OCI-LY7 (cell line): ENCODE measurements at regions not wholly inside any gene's neighbourhood (a gene's known extent, or its start where the extent isn't known, plus 50 kb on each side); places are given as distances from the start of the nearest gene placed in this dataset.

Source experiments
- BruUV-seq: library from RNA; stranded (reverse); fragments of 400-500 nt; replicated peaks from 2 replicates; lab custom pipeline; 2021; lab: Mats Ljungman, UMichigan
- CTCF ChIA-PET: fragments of 300-600 bp; sonication (Branson Sonifier 250); formaldehyde crosslinking; loops from one replicate; lab custom pipeline; 2022; ENCODE audit warnings: antibody characterized with exemption; ENCODE audit not compliant: unreplicated experiment; lab: Charles Lee
- POLR2A ChIA-PET: fragments of 300-600 bp; sonication (Branson Sonifier 250); formaldehyde crosslinking; loops from one replicate; lab custom pipeline; 2022; ENCODE audit warnings: antibody characterized with exemption; lab: Charles Lee
- DNase-seq: peaks from one replicate; pipeline ENCODE4 v3.0.0-alpha.2; 2015; ENCODE audit warnings: low spot score
- H2AFZ ChIP-seq: fragments of 200-600 bp; sonication (generic), shearing (Covaris generic); 2 replicates; pipeline ENCODE4 v1.6.1; 2014; ENCODE audit warnings: mild to moderate bottlenecking, antibody characterized with exemption, low read length, moderate library complexity
- H3K27ac ChIP-seq: fragments of 200-600 bp; sonication (generic); 2 replicates; pipeline ENCODE4 v1.5.1; 2014; ENCODE audit warnings: mixed run types, low read depth, mild to moderate bottlenecking, moderate library complexity, low read length, inconsistent platforms; ENCODE audit not compliant: poor library complexity, severe bottlenecking
- H3K36me3 ChIP-seq: fragments of 200-600 bp; sonication (generic); 2 replicates; pipeline ENCODE4 v1.6.1; 2014; ENCODE audit warnings: mild to moderate bottlenecking, antibody characterized with exemption, low read length, moderate library complexity, mixed read lengths; ENCODE audit not compliant: insufficient read depth
- H3K4me1 ChIP-seq: fragments of 200-600 bp; sonication (generic); 2 replicates; pipeline ENCODE4 v1.5.1; 2014; ENCODE audit warnings: mild to moderate bottlenecking, low read length; ENCODE audit not compliant: insufficient read depth, poor library complexity, severe bottlenecking
- H3K4me2 ChIP-seq: fragments of 200-600 bp; sonication (generic); 2 replicates; pipeline ENCODE4 v1.6.1; 2014; ENCODE audit warnings: mild to moderate bottlenecking, low read length
- H3K4me3 ChIP-seq: fragments of 200-600 bp; sonication (generic); 2 replicates; pipeline ENCODE4 v1.5.1; 2014; ENCODE audit warnings: mild to moderate bottlenecking, low read depth, low read length; ENCODE audit not compliant: poor library complexity, severe bottlenecking
- H3K79me2 ChIP-seq: fragments of 200-600 bp; sonication (generic); 2 replicates; pipeline ENCODE4 v1.6.1; 2016; ENCODE audit warnings: low read depth, mild to moderate bottlenecking, low read length, moderate library complexity, mixed read lengths; ENCODE audit not compliant: insufficient read depth
- H3K9me2 ChIP-seq: fragments of 200-600 bp; sonication (generic); 2 replicates; pipeline ENCODE4 v1.6.1; 2016; ENCODE audit warnings: mild to moderate bottlenecking, low read length, mixed read lengths; ENCODE audit not compliant: insufficient read depth
- H3K9me3 ChIP-seq: fragments of 200-600 bp; sonication (generic); 2 replicates; pipeline ENCODE4 v1.6.1; 2014; ENCODE audit warnings: mild to moderate bottlenecking, mixed run types, low read length, mixed read lengths
- H4K20me1 ChIP-seq: fragments of 200-600 bp; sonication (generic); 2 replicates; pipeline ENCODE4 v1.6.1; 2014; ENCODE audit warnings: mild to moderate bottlenecking, antibody characterized with exemption, low read length, moderate library complexity, mixed read lengths; ENCODE audit not compliant: insufficient read depth
- EZH2phosphoT487 ChIP-seq: fragments of 200-600 bp; sonication (generic); IDR thresholded peaks from 2 replicates; pipeline ENCODE4 v1.6.1; 2018; ENCODE audit warnings: low read depth, borderline replicate concordance, mild to moderate bottlenecking, mixed run types, antibody characterized with exemption, low read length, moderate library complexity, mixed read lengths
- intact Hi-C: fragments of 100-400 bp; cut with micrococcal nuclease; formaldehyde crosslinking; loops from one replicate; pipeline ENCODE4 v1.10.0; 2022; ENCODE audit not compliant: unreplicated experiment
- TF ChIP-seq, protein P1 (sequence below): fragments of 200-600 bp; sonication (generic); conservative IDR thresholded peaks from 2 replicates; pipeline ENCODE4 v1.5.1; 2014; ENCODE audit warnings: mild to moderate bottlenecking, antibody characterized with exemption, low read length, moderate library complexity, mixed read lengths

DNA sequence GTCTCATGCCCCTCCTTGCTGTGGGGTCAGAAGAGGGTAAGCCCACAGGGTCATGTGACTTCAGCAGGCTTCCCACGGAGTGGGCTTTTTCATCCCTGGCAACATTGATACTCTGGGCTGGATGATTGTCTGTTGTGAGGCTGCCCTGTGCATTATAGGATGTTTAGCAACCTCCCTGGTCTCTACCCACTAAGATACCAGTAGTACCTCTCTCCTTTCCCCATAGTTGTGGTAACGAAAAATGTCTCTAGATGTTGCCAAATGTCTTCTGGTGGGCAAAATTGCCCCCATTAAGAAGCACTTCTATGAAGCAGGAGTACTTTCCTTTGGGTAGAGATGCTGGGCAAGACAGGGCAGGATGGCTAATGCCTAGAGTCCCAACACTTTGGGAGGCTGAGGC, 232.5 kb upstream of the ZNF217 start:
- BruUV-seq, result no TSS peak
- CTCF ChIA-PET, result interaction anchor here (1.0 kb wide), 1 partner anchor 17 kb away, joined by 4 read pairs; no protein-coding TSS in a partner anchor
- peak overlapping the region; percentile 92 for H3K4me2 ChIP-seq

DNA sequence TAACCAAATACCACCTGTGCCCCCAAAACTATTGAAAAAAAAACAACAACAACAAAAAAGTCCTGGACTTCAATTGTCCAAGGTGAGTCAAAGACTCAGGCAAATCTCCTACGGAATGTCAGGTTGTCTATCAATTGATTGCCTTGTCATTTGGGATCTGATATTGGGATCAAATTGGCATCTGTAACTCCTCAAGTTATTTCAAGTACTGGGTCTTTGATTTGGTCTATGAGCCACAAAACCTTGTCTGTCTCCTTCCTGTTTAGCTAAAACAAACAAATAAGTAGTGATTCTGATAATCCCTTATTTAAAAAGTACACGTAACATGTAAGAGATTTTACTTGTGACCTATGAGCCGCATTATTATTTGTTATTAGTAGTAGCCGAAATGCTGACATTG, 231.6 kb upstream of the ZNF217 start:
- intact Hi-C loops, result loop anchor here (5.0 kb wide), 1 partner anchor 73 kb away; no protein-coding TSS in a partner anchor
- Histone ChIP-seq H3K79me2 (no peaks in the 10 kb centered on the region), H3K4me3 (no peak overlapping the region), H3K9me2 (no peaks in the 10 kb centered on the region), H3K4me2 (no peak overlapping the region), H3K4me1 (peaks cover 49% of the 10 kb centered on the region), H2AFZ (peak overlapping the region; percentile 83; the same call in 1 of the 2 replicates), H3K27ac (no peak overlapping the region), H4K20me1 (no peaks in the 10 kb centered on the region), H3K36me3 (no peaks in the 10 kb centered on the region), H3K9me3 (no peaks in the 10 kb centered on the region)
- no TSS peak for BruUV-seq
- POLR2A ChIA-PET, result interaction anchor here (0.7 kb wide), 2 partner anchors 114 to 532 kb away, joined by 3 read pairs; no protein-coding TSS in a partner anchor
- CTCF ChIA-PET, result no interaction called here
- no peak for DNase-seq
- TF ChIP-seq, protein P1, sequence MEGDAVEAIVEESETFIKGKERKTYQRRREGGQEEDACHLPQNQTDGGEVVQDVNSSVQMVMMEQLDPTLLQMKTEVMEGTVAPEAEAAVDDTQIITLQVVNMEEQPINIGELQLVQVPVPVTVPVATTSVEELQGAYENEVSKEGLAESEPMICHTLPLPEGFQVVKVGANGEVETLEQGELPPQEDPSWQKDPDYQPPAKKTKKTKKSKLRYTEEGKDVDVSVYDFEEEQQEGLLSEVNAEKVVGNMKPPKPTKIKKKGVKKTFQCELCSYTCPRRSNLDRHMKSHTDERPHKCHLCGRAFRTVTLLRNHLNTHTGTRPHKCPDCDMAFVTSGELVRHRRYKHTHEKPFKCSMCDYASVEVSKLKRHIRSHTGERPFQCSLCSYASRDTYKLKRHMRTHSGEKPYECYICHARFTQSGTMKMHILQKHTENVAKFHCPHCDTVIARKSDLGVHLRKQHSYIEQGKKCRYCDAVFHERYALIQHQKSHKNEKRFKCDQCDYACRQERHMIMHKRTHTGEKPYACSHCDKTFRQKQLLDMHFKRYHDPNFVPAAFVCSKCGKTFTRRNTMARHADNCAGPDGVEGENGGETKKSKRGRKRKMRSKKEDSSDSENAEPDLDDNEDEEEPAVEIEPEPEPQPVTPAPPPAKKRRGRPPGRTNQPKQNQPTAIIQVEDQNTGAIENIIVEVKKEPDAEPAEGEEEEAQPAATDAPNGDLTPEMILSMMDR, result no peak
- TF ChIP-seq EZH2phosphoT487, result no peak

More for the DNA sequence above, 232.5 kb upstream of the ZNF217 start:
- no peak for DNase-seq
- H3K4me3 ChIP-seq, result no peak overlapping the region
- intact Hi-C loops, result loop anchor here (5.0 kb wide), 1 partner anchor 74 kb away; no protein-coding TSS in a partner anchor
- H3K9me2 ChIP-seq, result no peaks in the 10 kb centered on the region
- no peaks in the 10 kb centered on the region for H3K9me3 ChIP-seq
- H4K20me1 ChIP-seq, result no peaks in the 10 kb centered on the region
- H3K36me3 ChIP-seq, result no peaks in the 10 kb centered on the region
- POLR2A ChIA-PET, result interaction anchor here (1.0 to 2.1 kb wide), 5 partner anchors 39 to 73 kb away, joined by 3 to 8 read pairs (median 5); no protein-coding TSS in a partner anchor
- TF ChIP-seq, protein P1, result no peak
- TF ChIP-seq EZH2phosphoT487, result no peak
- H2AFZ ChIP-seq, result peak overlapping the region; percentile 83; the same call in 1 of the 2 replicates
- H3K4me1 ChIP-seq, result peaks cover 57% of the 10 kb centered on the region
- H3K27ac ChIP-seq, result peak overlapping the region; percentile 89
- H3K79me2 ChIP-seq, result no peaks in the 10 kb centered on the region

DNA sequence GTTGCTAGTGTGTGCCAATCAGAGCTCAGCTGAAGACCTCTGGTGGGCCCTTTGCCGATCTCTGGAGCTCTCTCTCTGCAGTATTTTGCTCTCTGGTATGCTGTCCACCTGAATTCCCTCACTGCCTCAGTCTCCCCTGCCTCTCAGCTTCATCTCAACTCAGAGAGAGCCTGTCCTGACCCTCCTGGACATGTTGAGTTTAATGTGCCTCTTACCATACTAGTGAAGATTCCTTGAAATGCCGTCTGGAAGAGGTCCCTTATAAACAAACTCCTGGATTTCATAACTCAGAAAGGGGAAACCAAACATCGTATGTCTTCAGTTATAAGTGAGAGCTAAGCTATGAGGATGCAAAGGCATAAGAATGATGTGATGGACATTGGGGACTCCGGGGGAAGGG, 231.1 kb upstream of the ZNF217 start:
- no peak for DNase-seq
- Histone ChIP-seq H3K27ac (no peak overlapping the region), H3K36me3 (no peaks in the 10 kb centered on the region), H3K4me1 (peaks cover 45% of the 10 kb centered on the region), H3K9me2 (no peaks in the 10 kb centered on the region), H3K4me3 (no peak overlapping the region), H3K79me2 (no peaks in the 10 kb centered on the region), H3K4me2 (no peak overlapping the region), H4K20me1 (no peaks in the 10 kb centered on the region), H2AFZ (no peak overlapping the region), H3K9me3 (no peaks in the 10 kb centered on the region)
- POLR2A ChIA-PET, result interaction anchor here (0.6 to 0.7 kb wide), 2 partner anchors 115 to 1830 kb away, joined by 3 to 7 read pairs; no protein-coding TSS in a partner anchor
- CTCF ChIA-PET, result interaction anchor here (0.5 kb wide), 1 partner anchor 83 kb away, joined by 3 read pairs; no protein-coding TSS in a partner anchor
- intact Hi-C loops, result loop anchor here (5.0 kb wide), 1 partner anchor 72 kb away; no protein-coding TSS in a partner anchor
- no TSS peak for BruUV-seq
- TF ChIP-seq, protein P1, result no peak
- TF ChIP-seq EZH2phosphoT487, result no peak
